ENCODE measurements at regions not wholly inside any gene's neighbourhood (a gene's known extent, or its start where the extent isn't known, plus 50 kb on each side); places are given as distances from the start of the nearest gene placed in this dataset.

DNA sequence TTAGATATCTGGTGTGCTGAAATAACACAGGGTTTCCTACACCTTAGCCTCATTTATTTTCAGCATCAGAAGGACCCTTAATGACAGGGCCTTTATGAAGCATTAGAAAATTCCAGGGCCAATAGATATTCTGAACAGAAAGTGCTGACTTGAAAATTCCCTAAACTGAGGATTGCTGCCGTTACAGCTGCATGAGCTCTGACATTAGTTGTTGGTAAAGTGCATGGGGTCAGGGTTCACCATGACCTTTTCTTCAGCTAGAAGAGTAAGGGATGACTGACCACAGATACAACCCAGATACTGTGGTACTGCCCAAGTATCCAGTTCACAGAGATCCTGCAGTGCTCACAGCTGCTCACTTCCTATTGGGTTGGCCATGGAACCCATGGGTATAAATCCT is 181.7 kb upstream of the SLC25A13 start:
- TF ChIP-seq POLR2AphosphoS5 (IDR thresholded peaks at IDR 0.05; ENCODE audit: insufficient read depth, low read depth, low read length) (no peak), POLR2A (IDR thresholded peaks at IDR 0.05; ENCODE audit: low read depth, low read length) (no peak), GATA2 (IDR thresholded peaks at IDR 0.05; ENCODE audit: insufficient read depth, insufficient read length, low read depth, low read length) (no peak), JUN (IDR thresholded peaks at IDR 0.05; ENCODE audit: borderline replicate concordance, insufficient read depth, insufficient read length, low read depth) (no peak), EZH2 (IDR thresholded peaks at IDR 0.05; ENCODE audit: borderline replicate concordance, low read depth, low read length, severe bottlenecking) (no peak), FOS (IDR thresholded peaks at IDR 0.05; ENCODE audit: borderline replicate concordance, insufficient read depth, low read length) (no peak)
- TF ChIP-seq, protein P1, sequence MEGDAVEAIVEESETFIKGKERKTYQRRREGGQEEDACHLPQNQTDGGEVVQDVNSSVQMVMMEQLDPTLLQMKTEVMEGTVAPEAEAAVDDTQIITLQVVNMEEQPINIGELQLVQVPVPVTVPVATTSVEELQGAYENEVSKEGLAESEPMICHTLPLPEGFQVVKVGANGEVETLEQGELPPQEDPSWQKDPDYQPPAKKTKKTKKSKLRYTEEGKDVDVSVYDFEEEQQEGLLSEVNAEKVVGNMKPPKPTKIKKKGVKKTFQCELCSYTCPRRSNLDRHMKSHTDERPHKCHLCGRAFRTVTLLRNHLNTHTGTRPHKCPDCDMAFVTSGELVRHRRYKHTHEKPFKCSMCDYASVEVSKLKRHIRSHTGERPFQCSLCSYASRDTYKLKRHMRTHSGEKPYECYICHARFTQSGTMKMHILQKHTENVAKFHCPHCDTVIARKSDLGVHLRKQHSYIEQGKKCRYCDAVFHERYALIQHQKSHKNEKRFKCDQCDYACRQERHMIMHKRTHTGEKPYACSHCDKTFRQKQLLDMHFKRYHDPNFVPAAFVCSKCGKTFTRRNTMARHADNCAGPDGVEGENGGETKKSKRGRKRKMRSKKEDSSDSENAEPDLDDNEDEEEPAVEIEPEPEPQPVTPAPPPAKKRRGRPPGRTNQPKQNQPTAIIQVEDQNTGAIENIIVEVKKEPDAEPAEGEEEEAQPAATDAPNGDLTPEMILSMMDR (IDR thresholded peaks at IDR 0.05; ENCODE audit: extremely low read depth in 1 of 2, insufficient read depth in 1 of 2, low read depth in 1 of 2, low read length in 2 of 2) = no peak
- TF ChIP-seq, protein P2, sequence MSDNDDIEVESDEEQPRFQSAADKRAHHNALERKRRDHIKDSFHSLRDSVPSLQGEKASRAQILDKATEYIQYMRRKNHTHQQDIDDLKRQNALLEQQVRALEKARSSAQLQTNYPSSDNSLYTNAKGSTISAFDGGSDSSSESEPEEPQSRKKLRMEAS (IDR thresholded peaks at IDR 0.05; ENCODE audit: insufficient read depth, insufficient read length) = no peak
